RCC 7860 (cell line): ENCODE measurements at regions not wholly inside any gene's neighbourhood (a gene's known extent, or its start where the extent isn't known, plus 50 kb on each side); places are given as distances from the start of the nearest gene placed in this dataset.

ENCODE experiments used
- DNase-seq: peaks from one replicate; pipeline ENCODE4 v3.0.0-alpha.2; 2015; ENCODE audit warnings: low spot score
- FAIRE-seq: peaks from 2 replicates; lab custom pipeline; 2012; peaks lifted over from hg19 to GRCh38; lab: Jason Lieb, UNC

DNA sequence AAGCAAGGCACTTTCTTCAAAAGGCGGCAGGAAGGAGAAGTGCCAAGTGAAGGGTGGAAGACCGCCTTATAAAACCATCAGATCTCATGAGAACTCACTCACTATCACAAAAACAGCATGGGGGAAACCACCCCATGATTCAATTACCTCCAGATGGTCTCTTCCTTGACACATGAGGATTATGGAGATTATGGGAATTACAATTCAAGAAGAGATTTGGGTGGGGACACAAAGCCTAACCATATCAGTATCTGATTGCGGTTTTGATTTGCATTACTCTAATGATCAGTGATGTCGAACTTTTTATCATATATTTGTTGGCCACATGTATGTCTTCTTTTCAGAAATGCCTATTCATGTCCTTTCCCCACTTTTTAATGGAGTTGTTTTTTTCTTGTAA, 549.3 kb upstream of the IL12A start:
- no peak for FAIRE-seq

DNA sequence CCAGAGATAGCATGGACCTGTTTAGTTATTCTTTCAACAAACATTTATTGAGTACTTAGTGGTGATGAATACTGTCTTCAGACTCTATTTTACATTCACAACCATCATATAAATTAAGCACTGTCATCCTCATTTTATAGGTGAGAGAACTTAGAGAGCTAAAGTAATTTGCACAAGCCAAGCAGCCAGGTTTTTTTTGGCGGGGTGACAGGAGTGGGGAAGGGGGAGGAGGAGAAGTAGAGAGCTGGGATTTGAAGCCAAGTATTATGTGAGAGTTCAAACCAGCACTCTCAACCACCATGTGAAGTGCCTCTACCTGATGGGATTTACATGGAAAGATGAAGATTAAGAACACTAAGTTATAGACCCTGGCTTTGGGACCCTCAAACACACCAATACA, 547.4 kb upstream of the IL12A start:
- DNase-seq, result no peak
- no peak for FAIRE-seq

More for the DNA sequence above, 549.3 kb upstream of the IL12A start:
- no peak for DNase-seq

DNA sequence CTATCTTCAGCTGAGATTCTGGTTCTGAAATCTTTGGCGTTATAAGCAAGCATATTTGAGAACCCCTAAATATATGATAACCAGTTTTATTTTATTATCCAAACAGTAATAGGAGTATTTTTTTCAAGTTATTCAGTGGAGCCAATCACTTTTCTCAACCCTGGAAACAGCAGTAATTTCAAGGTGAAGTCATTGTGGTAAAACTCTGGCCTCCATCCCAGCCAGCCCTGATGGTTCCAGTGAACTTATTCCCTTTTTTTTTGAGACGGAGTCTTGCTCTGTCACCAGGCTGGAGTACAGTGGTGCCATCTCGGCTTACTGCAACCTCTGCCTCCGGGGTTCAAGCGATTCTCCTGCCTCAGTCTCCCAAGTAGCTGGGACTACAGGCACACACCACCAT, 545.4 kb upstream of the IL12A start:
- FAIRE-seq (no peak), DNase-seq (no peak)

DNA sequence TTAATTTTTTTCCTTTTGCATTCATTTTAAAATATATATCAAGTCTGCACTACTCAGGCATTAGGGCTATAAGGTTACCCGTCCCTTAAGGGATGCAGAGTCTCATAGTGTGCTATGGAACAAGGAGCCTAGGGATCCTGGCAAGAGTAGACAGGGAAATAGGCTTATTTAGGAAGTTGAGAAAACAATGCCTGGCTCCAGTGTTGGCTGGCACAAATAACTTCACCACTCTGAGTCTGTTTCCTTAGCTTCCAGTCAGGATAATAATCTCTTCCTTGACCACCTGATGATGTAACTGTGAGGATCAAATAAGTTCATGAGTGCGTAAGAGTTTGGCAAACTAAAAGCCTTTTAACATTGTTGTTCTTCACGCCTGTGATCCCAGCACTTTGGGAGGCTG, 540.8 kb upstream of the IL12A start:
- DNase-seq, result no peak
- FAIRE-seq, result no peak

DNA sequence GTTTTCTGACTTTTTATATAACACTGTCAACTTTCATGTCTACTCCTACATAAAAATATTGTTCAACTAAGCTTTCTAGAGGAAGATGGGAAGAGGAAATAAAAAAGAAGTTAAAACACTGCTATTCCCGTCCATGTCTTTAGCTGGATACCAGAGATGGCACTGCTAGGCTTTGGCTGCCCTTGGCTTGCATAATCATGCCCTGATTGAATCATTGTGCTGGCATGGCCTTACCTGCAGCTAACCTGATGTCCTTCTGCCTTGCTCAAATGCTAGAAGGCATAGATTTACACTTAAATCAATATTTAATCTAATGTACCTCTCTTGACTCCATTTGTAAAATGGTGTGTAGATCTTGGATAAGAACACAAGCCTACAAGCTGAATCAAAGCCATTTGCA, 539.7 kb upstream of the IL12A start:
- DNase-seq (no peak), FAIRE-seq (no peak)

DNA sequence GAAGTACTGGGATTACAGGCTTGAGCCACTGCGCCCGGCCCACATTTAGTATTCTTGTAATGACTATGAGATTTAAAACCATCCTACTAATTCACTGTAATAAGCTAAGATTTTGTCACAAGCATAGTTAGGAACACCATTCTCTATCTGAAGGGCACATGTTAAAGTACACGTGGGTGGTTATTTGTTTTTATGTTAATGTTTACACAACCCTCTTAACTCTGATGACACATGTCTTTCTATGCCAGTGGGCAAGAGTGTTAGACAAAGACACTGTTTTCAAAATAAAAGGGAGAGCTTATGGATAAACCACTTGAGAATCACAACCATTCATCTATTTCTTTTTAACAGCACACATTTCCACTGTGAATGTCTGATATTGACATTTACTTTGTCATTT, 537.6 kb upstream of the IL12A start:
- no peak for DNase-seq
- FAIRE-seq, result no peak

DNA sequence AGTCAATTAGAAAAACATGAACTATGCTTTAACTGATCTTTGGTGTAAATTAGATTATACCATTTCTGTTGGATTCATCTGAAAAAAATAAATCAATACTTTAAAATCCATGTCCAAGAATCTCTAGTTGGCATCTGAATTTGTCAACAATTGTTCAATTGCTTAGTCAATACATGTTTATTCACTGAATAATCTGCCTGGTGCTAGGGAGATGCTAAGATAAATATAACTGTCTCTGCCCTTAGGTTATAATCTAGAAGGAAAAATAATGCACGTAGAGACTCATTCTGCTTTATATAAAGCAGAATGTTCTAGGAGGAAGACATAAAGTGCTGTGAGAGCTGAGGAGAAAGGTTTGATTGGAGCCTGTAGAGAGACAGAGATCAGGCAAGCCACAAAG, 537.2 kb upstream of the IL12A start:
- FAIRE-seq (no peak), DNase-seq (no peak)

DNA sequence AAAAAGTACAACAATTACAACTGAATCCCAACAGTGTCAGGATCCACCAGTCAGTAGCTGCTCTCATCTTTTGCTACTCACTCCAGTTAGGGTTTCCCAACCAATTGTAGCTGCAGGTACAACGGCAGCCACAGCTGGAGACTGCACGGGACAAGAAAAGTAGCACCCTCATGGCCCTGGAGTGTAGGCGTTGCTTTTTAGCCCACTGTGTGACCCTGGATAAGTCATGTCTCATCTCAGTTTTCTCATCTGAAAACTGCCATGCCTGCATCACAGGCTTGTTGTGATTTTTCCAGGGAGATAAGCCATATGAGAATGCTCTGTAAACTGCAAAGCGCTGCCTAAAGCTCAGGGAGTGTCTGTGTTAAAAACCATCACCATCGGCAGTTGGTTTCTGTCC, 535.6 kb upstream of the IL12A start:
- FAIRE-seq, result no peak
- no peak for DNase-seq

DNA sequence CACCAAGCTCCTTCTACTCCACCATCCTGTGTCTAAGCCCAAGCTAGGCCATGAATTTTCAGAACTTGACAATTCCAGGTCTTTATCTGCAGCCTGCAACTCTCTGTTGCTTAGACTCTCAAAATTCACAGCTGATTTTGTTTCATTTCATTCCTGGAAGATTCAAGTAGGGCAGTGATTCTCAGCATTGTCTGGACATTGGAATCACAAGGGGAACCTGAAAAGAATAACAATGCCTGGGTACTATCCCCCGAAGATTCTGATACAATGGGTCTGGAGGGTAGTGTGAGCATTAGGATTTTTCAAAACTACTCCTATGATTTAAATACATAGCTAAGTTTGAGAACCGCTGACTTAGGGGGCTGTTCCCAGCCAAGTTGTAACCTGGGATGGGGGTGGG, 534.7 kb upstream of the IL12A start:
- DNase-seq, result no peak

DNA sequence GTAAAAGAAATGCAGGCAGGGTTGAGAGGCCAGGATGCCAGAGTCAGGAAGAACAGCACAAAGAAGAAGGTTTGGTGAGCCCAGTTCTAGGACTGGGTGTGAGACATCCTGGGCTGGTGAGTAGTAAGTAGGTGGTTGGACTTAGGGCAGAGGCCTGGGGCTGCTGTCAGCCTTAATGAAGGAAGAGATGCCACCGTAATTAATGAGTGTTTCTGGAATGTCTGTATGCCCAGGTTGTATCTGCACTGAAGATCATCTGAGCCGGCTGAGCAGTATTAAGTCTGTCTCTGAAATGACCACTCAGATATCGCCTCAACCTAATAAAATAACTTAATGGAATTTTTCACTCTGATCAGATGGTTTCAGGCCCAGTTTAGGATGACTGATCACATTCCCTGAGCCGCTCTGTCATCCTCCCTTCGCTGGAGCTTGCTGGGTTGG, 532.9 kb upstream of the IL12A start:
- DNase-seq (no peak), FAIRE-seq (no peak)

More for the DNA sequence above, 534.7 kb upstream of the IL12A start:
- no peak for FAIRE-seq

DNA sequence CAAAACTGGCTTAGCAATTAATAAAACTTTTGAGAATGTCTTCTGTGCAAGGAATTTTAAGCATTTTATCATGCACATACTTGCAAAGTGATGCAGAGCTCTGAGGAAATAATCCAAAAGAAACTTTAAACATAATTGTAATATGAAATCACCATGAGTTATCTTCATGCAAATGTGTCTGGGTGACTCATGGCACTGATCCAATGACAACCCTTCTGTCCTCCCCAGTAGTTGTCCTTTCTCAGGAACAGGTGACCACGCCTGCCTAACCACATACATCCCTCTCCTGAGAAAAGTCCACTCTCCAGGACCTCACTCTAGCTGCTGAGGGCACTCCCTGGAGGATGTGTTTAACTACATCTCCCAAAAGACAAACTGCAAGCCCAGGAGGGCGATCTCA, 530.6 kb upstream of the IL12A start:
- DNase-seq (peak; percentile 91), FAIRE-seq (peak; percentile 82)

DNA sequence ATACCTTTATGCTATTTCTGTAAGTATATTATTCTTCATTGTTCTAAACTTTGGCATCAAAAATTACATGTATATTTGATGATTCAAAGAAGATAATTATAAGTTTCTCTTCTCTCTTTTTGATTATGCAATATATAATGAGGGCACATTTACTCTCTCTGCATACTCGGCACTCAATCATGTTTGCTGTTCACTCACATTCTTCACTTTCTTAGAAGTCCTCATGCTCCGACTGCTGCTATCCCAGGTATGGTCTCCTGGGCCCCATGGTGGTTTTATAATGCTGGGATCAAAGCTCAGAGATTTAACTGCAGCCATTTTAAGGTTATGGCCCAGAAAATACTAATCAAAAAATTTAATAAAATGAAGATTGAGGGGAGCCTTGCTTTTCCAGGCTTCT, 529.7 kb upstream of the IL12A start:
- FAIRE-seq, result no peak
- no peak for DNase-seq

DNA sequence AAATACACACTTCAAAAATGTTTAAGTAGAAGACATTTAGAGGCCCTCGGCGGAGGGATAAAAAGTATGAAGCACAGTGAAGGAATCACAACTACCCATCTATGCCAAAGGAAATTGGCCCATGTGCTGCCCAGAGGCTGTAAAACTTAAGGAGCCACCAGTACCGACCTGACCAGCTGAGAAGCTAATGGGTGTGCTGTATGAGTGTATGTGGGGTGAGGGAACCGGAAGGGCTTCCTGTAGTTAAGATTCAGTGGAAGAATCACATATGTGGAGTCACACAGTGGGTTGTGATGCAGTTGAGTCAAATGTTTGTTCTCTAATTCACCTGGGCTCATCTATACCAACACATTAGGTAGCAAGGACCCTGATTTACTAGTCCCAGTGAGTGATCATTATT, 516.0 kb upstream of the IL12A start:
- DNase-seq (no peak), FAIRE-seq (no peak)

DNA sequence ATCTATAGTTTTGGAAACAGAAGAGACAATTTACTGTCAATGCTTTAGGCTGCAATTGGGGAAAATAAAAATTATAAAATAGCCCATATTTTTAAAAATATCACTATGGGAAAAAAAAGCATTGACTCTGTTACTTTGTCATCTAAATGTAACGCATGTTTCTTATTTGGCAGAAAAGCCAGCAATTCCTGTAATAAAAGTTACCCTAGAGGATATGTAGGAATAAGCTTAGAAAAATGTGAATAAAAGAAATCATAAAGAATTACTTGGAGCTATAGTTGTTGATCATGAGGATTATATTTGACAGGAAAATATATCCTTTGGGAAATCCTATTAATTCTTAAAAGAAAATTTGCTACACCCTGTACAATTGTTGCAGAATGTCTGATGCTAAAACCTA, 515.4 kb upstream of the IL12A start:
- FAIRE-seq (no peak), DNase-seq (no peak)

DNA sequence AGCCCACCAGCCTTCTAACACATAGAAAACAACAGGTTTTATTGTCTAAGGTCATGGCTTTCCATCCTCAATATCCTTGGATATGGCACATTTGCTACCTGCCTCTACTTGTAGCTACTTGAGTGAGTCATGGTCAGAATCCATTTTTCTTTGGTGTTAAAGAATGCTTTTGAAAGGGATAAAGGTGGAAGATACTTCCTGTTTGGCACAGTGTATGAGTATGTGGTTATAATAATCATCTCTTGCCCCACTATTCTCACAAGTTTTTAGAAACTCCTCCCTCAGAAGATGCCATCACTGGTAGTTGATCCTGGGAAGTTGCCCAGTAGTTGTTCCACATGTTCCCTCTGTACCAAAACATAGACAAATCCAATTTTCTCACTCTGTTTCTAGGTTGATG, 508.6 kb upstream of the IL12A start:
- DNase-seq (no peak), FAIRE-seq (no peak)

DNA sequence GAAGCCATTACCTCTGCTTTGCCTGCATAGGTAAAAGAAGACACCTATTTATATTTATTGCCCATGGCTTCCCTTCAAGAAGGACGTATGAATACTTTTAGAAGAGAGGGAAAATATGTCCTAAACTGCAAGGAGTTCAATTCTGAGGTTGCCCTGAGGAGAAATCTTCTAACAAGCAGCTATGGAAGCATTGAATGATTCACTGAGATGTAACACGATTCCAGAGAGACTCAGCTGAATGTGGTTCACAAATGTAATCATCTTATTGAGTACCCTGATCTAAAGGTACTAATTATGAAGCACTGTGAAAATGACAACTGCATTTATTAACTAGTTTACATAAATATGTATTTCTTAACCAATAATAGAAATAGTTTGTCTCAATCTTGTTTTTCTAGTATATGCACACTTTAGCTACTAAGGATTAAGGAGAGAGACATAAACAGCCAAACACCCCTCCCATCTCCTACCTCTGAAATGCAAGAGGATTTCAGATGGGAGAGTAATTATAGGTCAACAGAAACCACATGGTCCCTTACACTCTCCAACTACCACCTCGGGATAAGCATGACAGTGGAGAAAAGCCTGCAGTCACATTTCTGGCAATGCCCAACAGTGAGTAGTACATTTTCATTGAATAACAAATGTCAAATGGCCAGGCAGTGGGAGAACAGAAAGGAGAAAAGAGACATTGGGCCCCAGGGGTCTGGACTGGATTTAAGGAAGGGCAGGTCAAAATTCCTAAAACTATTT, 506.2 kb upstream of the IL12A start:
- FAIRE-seq (no peak), DNase-seq (no peak)

DNA sequence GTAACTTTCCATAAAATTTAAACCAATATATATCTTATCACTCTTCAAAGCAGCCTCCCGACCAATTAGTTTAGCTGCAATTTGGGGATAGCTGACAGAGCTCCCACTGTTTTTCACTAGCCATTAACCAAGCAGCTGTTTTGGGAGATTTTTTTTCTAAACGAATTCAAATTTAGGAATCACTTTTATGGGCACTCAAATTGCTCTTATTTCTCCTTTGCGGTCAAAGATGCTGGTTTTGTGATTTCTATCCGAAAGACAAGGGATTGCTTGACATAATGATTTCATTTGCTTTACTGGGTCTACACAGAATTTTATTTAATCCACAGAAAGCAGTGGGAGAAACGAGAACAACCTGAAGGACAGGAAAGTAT, 505.7 kb upstream of the IL12A start:
- no peak for FAIRE-seq
- no peak for DNase-seq

DNA sequence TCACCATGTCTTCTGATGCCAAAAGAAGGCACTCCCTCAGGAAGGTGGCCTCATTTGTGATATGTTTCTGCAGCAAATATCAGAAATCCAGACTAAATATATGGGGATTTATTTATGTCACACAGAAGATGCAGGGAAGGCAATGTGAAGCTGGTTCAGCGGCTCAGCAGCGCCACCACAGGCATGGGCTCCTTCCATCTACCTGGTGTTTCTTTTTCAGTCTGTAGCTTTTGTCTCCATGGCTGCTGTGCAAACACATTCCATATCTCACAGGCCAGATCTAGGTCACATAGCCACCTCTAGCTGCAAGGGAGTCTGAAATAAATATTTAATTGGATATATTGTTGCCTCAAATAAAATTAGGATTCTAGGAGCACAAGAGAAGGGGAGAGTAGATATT, 502.1 kb upstream of the IL12A start:
- no peak for FAIRE-seq
- DNase-seq, result peak; percentile 22

DNA sequence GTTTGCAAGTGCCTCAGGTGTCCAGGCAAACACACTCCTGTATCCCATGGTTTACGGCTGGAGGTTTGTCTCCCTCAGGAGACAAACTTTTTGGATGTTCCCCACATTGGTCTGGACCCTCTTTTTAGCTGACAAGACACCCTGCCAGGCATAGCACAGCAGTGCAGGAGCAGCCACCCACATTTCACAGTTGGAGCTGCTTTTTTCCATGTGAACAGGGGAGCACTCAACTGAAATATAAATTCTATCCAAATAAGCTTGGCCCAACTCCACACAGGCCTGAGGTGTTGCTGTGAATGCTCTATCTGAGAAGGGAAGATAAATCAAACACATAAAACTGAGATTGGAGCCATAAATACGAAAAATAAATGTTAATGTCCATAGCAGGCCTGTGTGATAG, 501.3 kb upstream of the IL12A start:
- DNase-seq (no peak), FAIRE-seq (no peak)

DNA sequence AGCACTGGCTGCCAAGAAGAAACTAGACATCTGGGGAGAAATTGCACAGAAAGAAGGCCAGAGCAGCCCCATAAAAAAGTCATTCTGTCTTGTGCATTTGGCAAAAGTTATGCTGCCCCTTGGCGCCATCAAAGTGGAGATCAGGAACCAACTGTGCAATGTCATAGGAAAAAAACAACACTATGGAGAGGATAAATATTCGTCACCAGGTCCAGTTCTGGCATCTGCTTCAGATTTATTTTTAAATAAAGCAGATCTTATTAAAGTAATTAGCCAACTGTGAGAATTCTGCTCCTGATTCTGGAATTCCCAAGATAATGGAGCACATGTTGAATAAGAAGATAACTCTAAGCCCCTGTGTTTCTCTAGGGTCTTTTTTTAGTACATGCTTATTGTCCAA, 500.0 kb upstream of the IL12A start:
- no peak for FAIRE-seq

DNA sequence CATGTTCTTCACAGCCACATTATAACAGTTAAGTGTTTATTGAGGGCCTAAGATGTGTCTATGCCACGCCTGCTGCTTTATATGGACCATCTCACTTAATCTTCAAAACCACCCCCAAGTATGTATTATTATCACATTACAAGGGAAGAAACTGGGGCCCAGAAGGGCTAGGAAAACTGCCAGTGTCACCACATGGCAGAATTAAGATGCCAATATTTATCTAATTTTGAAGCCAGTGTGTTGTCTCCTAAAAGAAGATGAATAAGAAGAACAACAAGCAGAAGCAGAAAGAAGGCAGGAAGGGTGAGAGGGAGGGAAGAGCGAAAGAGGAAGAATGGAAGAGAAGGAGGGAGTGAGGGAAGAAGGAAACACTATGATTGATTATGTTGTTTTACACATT, 491.3 kb upstream of the IL12A start:
- FAIRE-seq, result no peak
- DNase-seq, result no peak

More for the DNA sequence above, 500.0 kb upstream of the IL12A start:
- no peak for DNase-seq

DNA sequence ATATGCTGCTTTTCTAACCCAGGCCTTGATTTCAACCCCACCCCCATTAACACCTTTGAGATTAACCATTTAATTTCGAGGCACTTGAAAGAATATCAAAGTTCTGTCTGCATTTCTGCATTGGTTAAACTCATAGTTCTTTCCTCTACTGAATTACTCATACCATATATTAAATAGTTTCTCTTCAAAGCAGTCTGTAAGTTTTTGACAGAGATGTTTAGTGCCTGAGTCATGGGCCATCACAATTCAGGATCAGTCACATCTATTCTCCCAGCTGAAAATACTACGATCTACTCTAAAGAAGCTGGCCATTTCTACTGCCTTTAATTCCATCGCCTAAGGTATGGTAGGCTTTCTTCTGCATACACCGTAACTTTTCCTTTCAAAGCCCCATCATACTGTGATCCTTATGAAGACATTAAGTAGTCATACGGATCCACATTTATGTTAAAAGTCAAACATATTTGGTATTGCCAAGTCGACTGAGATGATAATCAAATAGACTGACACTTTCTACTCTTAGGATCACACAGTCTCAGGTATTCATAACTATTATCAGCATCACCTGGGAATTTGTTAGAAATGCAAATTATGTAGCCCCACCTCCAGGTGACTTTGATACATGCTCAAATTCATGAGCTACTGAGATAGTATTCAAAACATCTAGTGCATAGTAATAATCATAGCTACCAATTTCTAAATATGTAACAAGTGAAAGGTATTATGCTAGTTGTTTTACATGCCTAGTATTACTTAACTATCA, 489.4 kb upstream of the IL12A start:
- FAIRE-seq, result no peak

DNA sequence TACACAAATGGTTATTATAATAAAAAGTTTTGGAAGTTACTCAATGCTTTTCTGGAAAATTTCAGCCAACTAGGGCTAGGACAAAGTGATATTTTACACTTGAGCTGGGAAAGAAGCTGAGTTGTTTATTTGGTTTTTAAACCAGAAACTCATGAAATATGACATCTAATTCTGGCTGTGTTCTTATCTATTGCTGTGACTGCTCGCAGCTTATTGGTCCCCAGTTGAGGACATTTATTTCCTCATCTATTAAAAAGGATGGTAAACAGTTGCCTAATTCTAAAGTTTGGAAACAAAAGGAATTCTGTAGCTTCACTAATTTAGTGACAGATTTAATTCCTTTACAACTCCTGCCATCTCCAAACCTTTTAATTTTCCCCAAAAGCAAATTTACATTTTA, 487.6 kb upstream of the IL12A start:
- DNase-seq, result no peak
- FAIRE-seq, result no peak

More for the DNA sequence above, 489.4 kb upstream of the IL12A start:
- no peak for DNase-seq
